ENCODE measurements at regions not wholly inside any gene's neighbourhood (a gene's known extent, or its start where the extent isn't known, plus 50 kb on each side); places are given as distances from the start of the nearest gene placed in this dataset.

GRCh38 chrY:19644889-19645638, 99.5 kb downstream of the KDM5D start:
- H3K4me1 Mint-ChIP-seq (ENCODE audit: unreplicated experiment) = no peaks in the 10 kb centered on the region
- H3K27ac Mint-ChIP-seq (ENCODE audit: unreplicated experiment) = no peak overlapping the region
- DNase-seq (ENCODE audit: low spot score) = no peak
- H3K9me3 Mint-ChIP-seq (ENCODE audit: unreplicated experiment) = no peaks in the 10 kb centered on the region
- no peaks in the 10 kb centered on the region for H3K36me3 Mint-ChIP-seq (ENCODE audit: low read depth, unreplicated experiment)
- TF ChIP-seq CTCF (IDR thresholded peaks at IDR 0.05; ENCODE audit: unreplicated experiment) = no peak
- H3K4me3 Mint-ChIP-seq (ENCODE audit: unreplicated experiment) = no peak overlapping the region
- no peaks in the 10 kb centered on the region for H3K27me3 Mint-ChIP-seq (ENCODE audit: unreplicated experiment)

GRCh38 chrY:19637651-19638347, 106.7 kb downstream of the KDM5D start:
- no peaks in the 10 kb centered on the region for H3K27me3 Mint-ChIP-seq (ENCODE audit: unreplicated experiment)
- no peaks in the 10 kb centered on the region for H3K4me1 Mint-ChIP-seq (ENCODE audit: unreplicated experiment)
- H3K4me3 Mint-ChIP-seq (ENCODE audit: unreplicated experiment) = no peak overlapping the region
- no peak overlapping the region for H3K27ac Mint-ChIP-seq (ENCODE audit: unreplicated experiment)
- TF ChIP-seq CTCF (IDR thresholded peaks at IDR 0.05; ENCODE audit: unreplicated experiment) = no peak
- no peak for DNase-seq (ENCODE audit: low spot score)
- no peaks in the 10 kb centered on the region for H3K36me3 Mint-ChIP-seq (ENCODE audit: low read depth, unreplicated experiment)
- H3K9me3 Mint-ChIP-seq (ENCODE audit: unreplicated experiment) = no peaks in the 10 kb centered on the region

- no peak overlapping the region for H3K4me3 Mint-ChIP-seq (ENCODE audit: unreplicated experiment)
- no peaks in the 10 kb centered on the region for H3K36me3 Mint-ChIP-seq (ENCODE audit: low read depth, unreplicated experiment)
- no peaks in the 10 kb centered on the region for H3K9me3 Mint-ChIP-seq (ENCODE audit: unreplicated experiment)
- H3K27ac Mint-ChIP-seq (ENCODE audit: unreplicated experiment) = no peak overlapping the region
- DNase-seq (ENCODE audit: low spot score) = no peak
- H3K4me1 Mint-ChIP-seq (ENCODE audit: unreplicated experiment) = no peaks in the 10 kb centered on the region
- TF ChIP-seq CTCF (IDR thresholded peaks at IDR 0.05; ENCODE audit: unreplicated experiment) = no peak
- H3K27me3 Mint-ChIP-seq (ENCODE audit: unreplicated experiment) = peaks cover 2% of the 10 kb centered on the region
These were observed 115.6 kb downstream of the KDM5D start for GRCh38 chrY:19628926-19629325.

- Mint-ChIP-seq H3K36me3 (ENCODE audit: low read depth, unreplicated experiment) (no peaks in the 10 kb centered on the region), H3K27ac (ENCODE audit: unreplicated experiment) (no peak overlapping the region), H3K9me3 (ENCODE audit: unreplicated experiment) (no peaks in the 10 kb centered on the region), H3K27me3 (ENCODE audit: unreplicated experiment) (no peaks in the 10 kb centered on the region), H3K4me3 (ENCODE audit: unreplicated experiment) (no peak overlapping the region), H3K4me1 (ENCODE audit: unreplicated experiment) (no peaks in the 10 kb centered on the region)
- no peak for DNase-seq (ENCODE audit: low spot score)
- TF ChIP-seq CTCF (IDR thresholded peaks at IDR 0.05; ENCODE audit: unreplicated experiment) = no peak
These were observed 122.1 kb downstream of the KDM5D start for GRCh38 chrY:19622392-19622791.

- no peak overlapping the region for H3K27ac Mint-ChIP-seq (ENCODE audit: unreplicated experiment)
- no peaks in the 10 kb centered on the region for H3K27me3 Mint-ChIP-seq (ENCODE audit: unreplicated experiment)
- H3K36me3 Mint-ChIP-seq (ENCODE audit: low read depth, unreplicated experiment) = no peaks in the 10 kb centered on the region
- no peaks in the 10 kb centered on the region for H3K4me1 Mint-ChIP-seq (ENCODE audit: unreplicated experiment)
- no peak for TF ChIP-seq CTCF (IDR thresholded peaks at IDR 0.05; ENCODE audit: unreplicated experiment)
- no peak for DNase-seq (ENCODE audit: low spot score)
- H3K9me3 Mint-ChIP-seq (ENCODE audit: unreplicated experiment) = no peaks in the 10 kb centered on the region
- H3K4me3 Mint-ChIP-seq (ENCODE audit: unreplicated experiment) = no peak overlapping the region
These were observed 122.8 kb downstream of the KDM5D start for GRCh38 chrY:19621756-19622155.

All from endothelial cell (in vitro differentiated cells).